Prostate gland (tissue), 2 donors: ENCODE measurements at regions not wholly inside any gene's neighbourhood (a gene's known extent, or its start where the extent isn't known, plus 50 kb on each side); places are given as distances from the start of the nearest gene placed in this dataset.

Experiments
- DNase-seq: peaks from one replicate; pipeline ENCODE4 v3.0.0-alpha.2; 2019; ENCODE audit warnings: low spot score
- H3K27ac ChIP-seq, 2 donors: fragments of 200-600 bp; sonication (generic); 2 replicates each; pipeline ENCODE4 v1.5.1; 2017 to 2019
- H3K27me3 ChIP-seq: fragments of 200-600 bp; sonication (generic); replicated peaks from 2 replicates; pipeline ENCODE4 v1.5.1; 2019; ENCODE audit not compliant: insufficient read depth
- H3K36me3 ChIP-seq, 2 donors: fragments of 200-600 bp; sonication (generic); 1 replicate in 1 of 2; 2 replicates in 1 of 2; pipeline versions ENCODE4 v1.5.1 to v1.8.1; 2017 to 2019
- H3K4me1 ChIP-seq: fragments of 200-600 bp; sonication (generic); replicated peaks from 2 replicates; pipeline ENCODE4 v1.5.1; 2019
- H3K4me3 ChIP-seq, 2 donors: fragments of 200-600 bp; sonication (generic); 2 replicates each; pipeline ENCODE4 v1.5.1; 2017 to 2019
- H3K9me3 ChIP-seq: fragments of 200-600 bp; sonication (generic); 2 replicates; pipeline ENCODE4 v1.5.1; 2017
- CTCF ChIP-seq, 4 experiments: fragments of 200-600 bp in 2 of 4; fragments of 450-650 bp in 2 of 4; sonication (generic) in 2 of 4; IDR thresholded peaks; 1 replicate in 3 of 4; 2 replicates in 1 of 4; pipeline ENCODE4 v1.5.1; 2016 to 2019; ENCODE audit warnings: antibody characterized with exemption in 4 of 4, mild to moderate bottlenecking in 2 of 4, moderate library complexity in 2 of 4
- POLR2A ChIP-seq: fragments of 450-650 bp; IDR thresholded peaks from one replicate; pipeline ENCODE4 v1.6.1; 2016; ENCODE audit warnings: antibody characterized with exemption, mild to moderate bottlenecking
- POLR2AphosphoS5 ChIP-seq: sonication (generic); formaldehyde crosslinking; IDR thresholded peaks from one replicate; pipeline ENCODE4 v1.6.1; 2017; ENCODE audit warnings: antibody characterized with exemption
- WGBS: methylation state at CpG from one replicate; pipeline ENCODE4 v1.1.5; 2018; 5-methylcytosine and 5-hydroxymethylcytosine counted together
- intact Hi-C: fragments of 100-400 bp; cut with DNase I; formaldehyde crosslinking; loops from one replicate; pipeline ENCODE4 v1.14.2; 2022

DNA sequence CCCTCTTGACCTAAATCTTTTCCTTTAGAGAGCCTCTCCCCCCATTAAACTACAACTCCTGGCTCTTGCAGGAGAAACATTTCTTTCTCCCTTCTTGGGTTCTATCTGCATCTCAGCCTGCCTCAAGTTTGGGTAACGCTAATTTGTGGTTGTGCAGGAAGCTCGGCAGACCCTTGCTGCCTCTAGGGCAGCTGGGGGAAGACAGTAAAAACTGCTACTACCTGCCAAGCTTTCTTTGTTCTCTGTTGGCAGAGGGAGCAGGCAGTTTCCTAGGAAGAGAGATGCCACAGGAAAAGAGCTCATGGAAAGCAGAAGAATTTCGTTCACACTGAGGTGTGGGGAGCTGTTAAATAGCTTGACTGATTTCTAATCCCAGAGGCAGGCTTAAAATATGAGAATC, 555.6 kb upstream of the IGFBP7 start:
- no peaks in the 10 kb centered on the region for H3K36me3 ChIP-seq
- intact Hi-C loops = no loop called here
- TF ChIP-seq POLR2A (no peak), POLR2AphosphoS5 (no peak), CTCF (IDR thresholded peaks at IDR 0.05) (no peak)
- H3K27ac ChIP-seq = no peak overlapping the region
- H3K4me3 ChIP-seq = no peak overlapping the region
- WGBS = 44% methylated on average over 3 of the region's 3 CpGs
- H3K9me3 ChIP-seq = no peaks in the 10 kb centered on the region
- DNase-seq = no peak
- no peaks in the 10 kb centered on the region for H3K4me1 ChIP-seq
- no peaks in the 10 kb centered on the region for H3K27me3 ChIP-seq

DNA sequence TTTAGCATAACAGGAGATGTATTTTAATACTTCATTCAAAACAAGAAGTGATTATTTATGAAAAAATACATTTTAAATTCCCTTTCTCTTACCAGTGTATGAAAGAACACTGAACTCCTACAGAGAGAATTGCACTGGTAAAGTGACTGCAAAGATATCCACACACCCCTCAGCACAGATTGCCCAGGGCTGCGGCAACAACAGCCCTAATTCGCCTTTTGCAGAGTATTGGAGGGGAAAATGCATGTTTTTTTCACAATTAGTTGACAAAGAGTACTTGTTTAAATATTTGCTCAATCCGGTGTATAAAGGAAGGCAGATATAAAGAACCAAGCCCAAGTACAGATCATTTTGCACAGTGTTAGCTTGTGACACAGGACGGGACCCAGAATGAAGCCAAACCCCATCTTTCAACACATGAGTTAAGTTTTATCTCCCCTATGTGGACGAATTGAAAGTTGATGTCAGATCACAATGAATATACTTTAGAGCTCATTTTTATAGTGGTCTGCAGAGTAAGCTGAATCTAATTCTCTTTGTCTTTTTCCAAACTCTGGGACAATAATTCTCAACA, 551.4 kb upstream of the IGFBP7 start:
- 37% methylated on average over 5 of the region's 5 CpGs for whole genome bisulfite sequencing
- Histone ChIP-seq H3K4me3 (no peak overlapping the region), H3K4me1 (no peaks in the 10 kb centered on the region), H3K27ac (no peak overlapping the region), H3K9me3 (no peaks in the 10 kb centered on the region), H3K36me3 (no peaks in the 10 kb centered on the region), H3K27me3 (no peaks in the 10 kb centered on the region)
- TF ChIP-seq CTCF (IDR thresholded peaks at IDR 0.05) (no peak), POLR2A (no peak), POLR2AphosphoS5 (no peak)
- intact Hi-C loops = no loop called here
- no peak for DNase-seq

DNA sequence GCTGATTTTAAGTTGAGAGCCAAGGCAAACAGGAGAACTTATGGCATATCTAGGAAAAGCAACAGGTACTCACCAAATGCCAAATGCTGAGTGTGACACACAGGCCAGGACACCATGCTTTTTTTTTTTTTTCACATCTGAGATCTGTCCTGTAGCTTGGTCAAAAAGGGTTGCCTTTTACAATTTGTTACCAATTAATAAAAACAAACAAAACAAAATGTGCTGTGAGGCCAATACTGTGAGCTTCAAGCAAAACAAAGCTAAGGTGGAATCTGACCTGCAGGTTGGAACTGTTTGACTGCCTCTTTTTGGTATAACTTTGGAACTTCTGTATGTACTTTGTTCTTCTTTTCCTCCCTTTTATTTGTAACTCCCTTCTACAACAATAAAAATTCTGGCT, 548.5 kb upstream of the IGFBP7 start:
- no peak overlapping the region for H3K4me3 ChIP-seq
- no peaks in the 10 kb centered on the region for H3K36me3 ChIP-seq
- DNase-seq = no peak
- H3K27ac ChIP-seq = no peak overlapping the region
- H3K9me3 ChIP-seq = no peaks in the 10 kb centered on the region
- TF ChIP-seq POLR2A (no peak), POLR2AphosphoS5 (no peak), CTCF (IDR thresholded peaks at IDR 0.05) (no peak)
- H3K4me1 ChIP-seq = no peaks in the 10 kb centered on the region
- H3K27me3 ChIP-seq = no peaks in the 10 kb centered on the region
- intact Hi-C loops = no loop called here

DNA sequence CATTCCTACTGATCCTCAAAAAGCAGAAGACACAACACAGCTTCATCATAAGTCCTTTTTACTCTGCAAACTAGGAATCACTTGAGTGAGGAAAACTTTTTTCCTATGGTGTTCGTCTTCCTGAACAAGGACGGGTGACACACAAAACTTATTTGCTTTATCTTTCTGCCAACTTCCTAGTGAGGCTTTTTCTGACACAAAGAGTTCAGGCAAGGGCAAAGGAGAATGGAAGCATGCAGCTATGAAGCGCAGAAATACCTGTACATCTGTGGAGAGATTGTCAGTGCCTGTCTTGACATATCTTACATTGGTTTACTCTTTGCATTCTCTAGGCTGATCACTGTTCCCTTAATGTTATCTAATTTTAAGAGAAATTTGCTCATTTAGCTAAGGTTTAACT, 548.0 kb upstream of the IGFBP7 start:
- WGBS = 35% methylated on average over 3 of the region's 3 CpGs
- Histone ChIP-seq H3K9me3 (no peaks in the 10 kb centered on the region), H3K27me3 (no peaks in the 10 kb centered on the region), H3K4me1 (no peaks in the 10 kb centered on the region), H3K36me3 (no peaks in the 10 kb centered on the region), H3K4me3 (no peak overlapping the region), H3K27ac (no peak overlapping the region)
- no peak for DNase-seq
- intact Hi-C loops = no loop called here
- TF ChIP-seq POLR2A = no peak
- no peak for TF ChIP-seq POLR2AphosphoS5
- TF ChIP-seq CTCF (IDR thresholded peaks at IDR 0.05) = no peak

DNA sequence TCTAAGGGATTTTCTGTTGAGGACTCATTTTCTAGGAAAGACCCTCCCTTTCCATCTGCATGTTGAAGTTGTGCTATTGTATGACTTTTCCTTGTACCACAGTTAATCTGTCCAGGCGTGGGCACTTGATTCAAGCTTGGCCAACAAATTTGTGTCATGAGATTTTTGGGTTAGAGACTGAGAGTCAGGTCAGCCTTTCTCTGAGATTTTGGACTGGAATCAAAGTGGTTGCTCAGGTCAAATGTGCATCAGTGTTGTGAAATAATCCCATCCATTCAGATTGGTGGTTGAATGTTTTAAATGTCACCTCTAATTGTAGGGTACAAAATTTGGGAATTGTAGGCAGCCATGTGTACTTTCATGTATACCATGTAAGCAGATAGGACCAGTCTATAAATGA, 545.2 kb upstream of the IGFBP7 start:
- Histone ChIP-seq H3K27me3 (no peaks in the 10 kb centered on the region), H3K4me1 (no peaks in the 10 kb centered on the region), H3K9me3 (no peaks in the 10 kb centered on the region), H3K36me3 (no peaks in the 10 kb centered on the region), H3K4me3 (no peak overlapping the region), H3K27ac (no peak overlapping the region)
- DNase-seq = no peak
- TF ChIP-seq POLR2A = no peak
- no peak for TF ChIP-seq CTCF (IDR thresholded peaks at IDR 0.05)
- no peak for TF ChIP-seq POLR2AphosphoS5
- WGBS = 76% methylated on average over 1 of the region's 1 CpG
- intact Hi-C loops = no loop called here
